ENCODE measurements at regions not wholly inside any gene's neighbourhood (a gene's known extent, or its start where the extent isn't known, plus 50 kb on each side); places are given as distances from the start of the nearest gene placed in this dataset.

- no peaks in the 10 kb centered on the region for H3K36me3 ChIP-seq (ENCODE audit: control insufficient read depth in 2 of 2, insufficient read depth in 2 of 2, low read length in 1 of 2)
- H3K9me3 ChIP-seq (ENCODE audit: control insufficient read depth in 2 of 2, insufficient read depth in 1 of 2, low read depth in 1 of 2, low read length in 1 of 2) = no peaks in the 10 kb centered on the region
- no peaks in the 10 kb centered on the region for H3K4me1 ChIP-seq (ENCODE audit: control insufficient read depth in 2 of 2, insufficient read depth in 2 of 2, low read length in 1 of 2)
- WGBS, 2 donors = 78 to 91% methylated on average over 1 of the region's 1 CpG
- H3K4me3 ChIP-seq (ENCODE audit: low read depth in 1 of 2, low read length in 2 of 2) = no peak overlapping the region
- H3K27ac ChIP-seq (ENCODE audit: low read depth in 2 of 2, low read length in 1 of 2) = no peak overlapping the region
- H3K27me3 ChIP-seq (ENCODE audit: control insufficient read depth in 1 of 2, insufficient read depth in 2 of 2, low read length in 2 of 2) = no peaks in the 10 kb centered on the region
Observed at GRCh38 chr9:102113191-102113590, 374.7 kb upstream of the GRIN3A start.

- Histone ChIP-seq H3K36me3 (ENCODE audit: control insufficient read depth in 2 of 2, insufficient read depth in 2 of 2, low read length in 1 of 2) (no peaks in the 10 kb centered on the region), H3K4me3 (ENCODE audit: low read depth in 1 of 2, low read length in 2 of 2) (no peak overlapping the region), H3K4me1 (ENCODE audit: control insufficient read depth in 2 of 2, insufficient read depth in 2 of 2, low read length in 1 of 2) (no peaks in the 10 kb centered on the region), H3K9me3 (ENCODE audit: control insufficient read depth in 2 of 2, insufficient read depth in 1 of 2, low read depth in 1 of 2, low read length in 1 of 2) (no peaks in the 10 kb centered on the region), H3K27me3 (ENCODE audit: control insufficient read depth in 1 of 2, insufficient read depth in 2 of 2, low read length in 2 of 2) (no peaks in the 10 kb centered on the region), H3K27ac (ENCODE audit: low read depth in 2 of 2, low read length in 1 of 2) (no peak overlapping the region)
- WGBS, 2 donors = 54 to 63% methylated on average over 1 of the region's 1 CpG
Observed at GRCh38 chr9:102106439-102106838, 368.0 kb upstream of the GRIN3A start.

- H3K27ac ChIP-seq (ENCODE audit: low read depth in 2 of 2, low read length in 1 of 2) = no peak overlapping the region
- no peak overlapping the region for H3K4me3 ChIP-seq (ENCODE audit: low read depth in 1 of 2, low read length in 2 of 2)
- no peaks in the 10 kb centered on the region for H3K36me3 ChIP-seq (ENCODE audit: control insufficient read depth in 2 of 2, insufficient read depth in 2 of 2, low read length in 1 of 2)
- H3K27me3 ChIP-seq (ENCODE audit: control insufficient read depth in 1 of 2, insufficient read depth in 2 of 2, low read length in 2 of 2) = no peaks in the 10 kb centered on the region
- no peaks in the 10 kb centered on the region for H3K4me1 ChIP-seq (ENCODE audit: control insufficient read depth in 2 of 2, insufficient read depth in 2 of 2, low read length in 1 of 2)
- peaks cover 0 to 2% of the 10 kb centered on the region in 2 donors for H3K9me3 ChIP-seq (ENCODE audit: control insufficient read depth in 2 of 2, insufficient read depth in 1 of 2, low read depth in 1 of 2, low read length in 1 of 2)
Observed at GRCh38 chr9:102101723-102102122, 363.3 kb upstream of the GRIN3A start.

GRCh38 chr9:102087141-102087540 is 348.7 kb upstream of the GRIN3A start:
- Histone ChIP-seq H3K4me3 (ENCODE audit: low read depth in 1 of 2, low read length in 2 of 2) (no peak overlapping the region), H3K36me3 (ENCODE audit: control insufficient read depth in 2 of 2, insufficient read depth in 2 of 2, low read length in 1 of 2) (no peaks in the 10 kb centered on the region), H3K27ac (ENCODE audit: low read depth in 2 of 2, low read length in 1 of 2) (no peak overlapping the region), H3K4me1 (ENCODE audit: control insufficient read depth in 2 of 2, insufficient read depth in 2 of 2, low read length in 1 of 2) (no peaks in the 10 kb centered on the region), H3K27me3 (ENCODE audit: control insufficient read depth in 1 of 2, insufficient read depth in 2 of 2, low read length in 2 of 2) (no peaks in the 10 kb centered on the region), H3K9me3 (ENCODE audit: control insufficient read depth in 2 of 2, insufficient read depth in 1 of 2, low read depth in 1 of 2, low read length in 1 of 2) (no peaks in the 10 kb centered on the region)
- WGBS, 2 donors = 65 to 75% methylated on average over 2 of the region's 2 CpGs

- no peak overlapping the region for H3K4me3 ChIP-seq (ENCODE audit: low read depth in 1 of 2, low read length in 2 of 2)
- no peak overlapping the region for H3K27ac ChIP-seq (ENCODE audit: low read depth in 2 of 2, low read length in 1 of 2)
- H3K4me1 ChIP-seq (ENCODE audit: control insufficient read depth in 2 of 2, insufficient read depth in 2 of 2, low read length in 1 of 2) = no peaks in the 10 kb centered on the region
- no peaks in the 10 kb centered on the region for H3K27me3 ChIP-seq (ENCODE audit: control insufficient read depth in 1 of 2, insufficient read depth in 2 of 2, low read length in 2 of 2)
- H3K36me3 ChIP-seq (ENCODE audit: control insufficient read depth in 2 of 2, insufficient read depth in 2 of 2, low read length in 1 of 2) = no peaks in the 10 kb centered on the region
- no peaks in the 10 kb centered on the region for H3K9me3 ChIP-seq (ENCODE audit: control insufficient read depth in 2 of 2, insufficient read depth in 1 of 2, low read depth in 1 of 2, low read length in 1 of 2)
Observed at GRCh38 chr9:102085548-102085947, 347.1 kb upstream of the GRIN3A start.

GRCh38 chr9:102072059-102072764 is 333.8 kb upstream of the GRIN3A start:
- Histone ChIP-seq H3K27me3 (ENCODE audit: control insufficient read depth in 1 of 2, insufficient read depth in 2 of 2, low read length in 2 of 2) (no peaks in the 10 kb centered on the region), H3K27ac (ENCODE audit: low read depth in 2 of 2, low read length in 1 of 2) (no peak overlapping the region), H3K4me1 (ENCODE audit: control insufficient read depth in 2 of 2, insufficient read depth in 2 of 2, low read length in 1 of 2) (no peaks in the 10 kb centered on the region), H3K9me3 (ENCODE audit: control insufficient read depth in 2 of 2, insufficient read depth in 1 of 2, low read depth in 1 of 2, low read length in 1 of 2) (no peaks in the 10 kb centered on the region), H3K4me3 (ENCODE audit: low read depth in 1 of 2, low read length in 2 of 2) (no peak overlapping the region), H3K36me3 (ENCODE audit: control insufficient read depth in 2 of 2, insufficient read depth in 2 of 2, low read length in 1 of 2) (no peaks in the 10 kb centered on the region)
- 40 to 45% methylated on average over 9 of the region's 9 CpGs for WGBS, 2 donors

GRCh38 chr9:102069969-102070368 is 331.5 kb upstream of the GRIN3A start:
- H3K36me3 ChIP-seq (ENCODE audit: control insufficient read depth in 2 of 2, insufficient read depth in 2 of 2, low read length in 1 of 2) = no peaks in the 10 kb centered on the region
- 73 to 75% methylated on average over 1 of the region's 1 CpG for WGBS, 2 donors
- peaks cover 0 to 3% of the 10 kb centered on the region in 2 donors for H3K9me3 ChIP-seq (ENCODE audit: control insufficient read depth in 2 of 2, insufficient read depth in 1 of 2, low read depth in 1 of 2, low read length in 1 of 2)
- no peaks in the 10 kb centered on the region for H3K4me1 ChIP-seq (ENCODE audit: control insufficient read depth in 2 of 2, insufficient read depth in 2 of 2, low read length in 1 of 2)
- no peaks in the 10 kb centered on the region for H3K27me3 ChIP-seq (ENCODE audit: control insufficient read depth in 1 of 2, insufficient read depth in 2 of 2, low read length in 2 of 2)
- no peak overlapping the region for H3K27ac ChIP-seq (ENCODE audit: low read depth in 2 of 2, low read length in 1 of 2)
- no peak overlapping the region for H3K4me3 ChIP-seq (ENCODE audit: low read depth in 1 of 2, low read length in 2 of 2)

GRCh38 chr9:102054811-102055210 is 316.4 kb upstream of the GRIN3A start:
- no peaks in the 10 kb centered on the region for H3K36me3 ChIP-seq (ENCODE audit: control insufficient read depth in 2 of 2, insufficient read depth in 2 of 2, low read length in 1 of 2)
- WGBS, 2 donors = 73 to 83% methylated on average over 2 of the region's 2 CpGs
- H3K9me3 ChIP-seq (ENCODE audit: control insufficient read depth in 2 of 2, insufficient read depth in 1 of 2, low read depth in 1 of 2, low read length in 1 of 2) = no peaks in the 10 kb centered on the region
- no peak overlapping the region for H3K4me3 ChIP-seq (ENCODE audit: low read depth in 1 of 2, low read length in 2 of 2)
- no peaks in the 10 kb centered on the region for H3K4me1 ChIP-seq (ENCODE audit: control insufficient read depth in 2 of 2, insufficient read depth in 2 of 2, low read length in 1 of 2)
- H3K27me3 ChIP-seq (ENCODE audit: control insufficient read depth in 1 of 2, insufficient read depth in 2 of 2, low read length in 2 of 2) = no peaks in the 10 kb centered on the region
- no peak overlapping the region for H3K27ac ChIP-seq (ENCODE audit: low read depth in 2 of 2, low read length in 1 of 2)

- no peak overlapping the region for H3K4me3 ChIP-seq (ENCODE audit: low read depth in 1 of 2, low read length in 2 of 2)
- H3K27me3 ChIP-seq (ENCODE audit: control insufficient read depth in 1 of 2, insufficient read depth in 2 of 2, low read length in 2 of 2) = no peaks in the 10 kb centered on the region
- no peaks in the 10 kb centered on the region for H3K9me3 ChIP-seq (ENCODE audit: control insufficient read depth in 2 of 2, insufficient read depth in 1 of 2, low read depth in 1 of 2, low read length in 1 of 2)
- H3K36me3 ChIP-seq (ENCODE audit: control insufficient read depth in 2 of 2, insufficient read depth in 2 of 2, low read length in 1 of 2) = no peaks in the 10 kb centered on the region
- WGBS, 2 donors = 51 to 56% methylated on average over 4 of the region's 4 CpGs
- no peaks in the 10 kb centered on the region for H3K4me1 ChIP-seq (ENCODE audit: control insufficient read depth in 2 of 2, insufficient read depth in 2 of 2, low read length in 1 of 2)
- no peak overlapping the region for H3K27ac ChIP-seq (ENCODE audit: low read depth in 2 of 2, low read length in 1 of 2)
Observed at GRCh38 chr9:102049586-102050246, 311.3 kb upstream of the GRIN3A start.

GRCh38 chr9:102047549-102047948 is 309.1 kb upstream of the GRIN3A start:
- no peaks in the 10 kb centered on the region for H3K36me3 ChIP-seq (ENCODE audit: control insufficient read depth in 2 of 2, insufficient read depth in 2 of 2, low read length in 1 of 2)
- no peaks in the 10 kb centered on the region for H3K4me1 ChIP-seq (ENCODE audit: control insufficient read depth in 2 of 2, insufficient read depth in 2 of 2, low read length in 1 of 2)
- H3K4me3 ChIP-seq (ENCODE audit: low read depth in 1 of 2, low read length in 2 of 2) = no peak overlapping the region
- H3K27ac ChIP-seq (ENCODE audit: low read depth in 2 of 2, low read length in 1 of 2) = no peak overlapping the region
- H3K27me3 ChIP-seq (ENCODE audit: control insufficient read depth in 1 of 2, insufficient read depth in 2 of 2, low read length in 2 of 2) = no peaks in the 10 kb centered on the region
- WGBS, 2 donors = 67 to 69% methylated on average over 3 of the region's 3 CpGs
- no peaks in the 10 kb centered on the region for H3K9me3 ChIP-seq (ENCODE audit: control insufficient read depth in 2 of 2, insufficient read depth in 1 of 2, low read depth in 1 of 2, low read length in 1 of 2)
